ENCODE measurements at regions not wholly inside any gene's neighbourhood (a gene's known extent, or its start where the extent isn't known, plus 50 kb on each side); places are given as distances from the start of the nearest gene placed in this dataset.

DNA sequence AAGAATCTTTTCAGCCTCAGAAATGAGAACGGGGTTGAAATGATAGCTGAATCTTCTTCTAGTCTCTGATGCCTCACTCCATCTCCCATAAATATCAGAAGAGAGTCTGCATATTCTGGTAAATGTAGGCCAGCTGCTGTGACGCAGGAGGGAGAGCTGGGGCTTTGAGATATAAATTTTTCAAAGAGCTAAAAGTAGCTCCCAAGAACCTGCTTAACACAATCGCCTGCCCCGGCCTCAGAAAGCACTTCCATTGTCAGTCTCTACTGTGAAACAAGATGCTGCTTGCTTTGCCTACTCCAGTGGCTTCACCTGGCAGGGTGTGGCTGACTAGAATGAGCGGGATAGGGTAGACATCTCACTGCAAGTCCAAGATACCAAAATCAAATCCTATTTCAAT is 105.0 kb upstream of the CCDC150 start:
- no peaks in the 10 kb centered on the region for H3K27me3 Mint-ChIP-seq (ENCODE audit: low read depth)
- no peaks in the 10 kb centered on the region for H3K4me1 Mint-ChIP-seq
- no peak overlapping the region for H3K4me3 Mint-ChIP-seq
- peaks cover under 1% of the 10 kb centered on the region for H3K36me3 Mint-ChIP-seq (ENCODE audit: low read depth)
- DNase-seq (ENCODE audit: low read depth, low spot score): no peak
- H3K9me3 Mint-ChIP-seq: peaks cover 2% of the 10 kb centered on the region
- TF ChIP-seq, protein P1, sequence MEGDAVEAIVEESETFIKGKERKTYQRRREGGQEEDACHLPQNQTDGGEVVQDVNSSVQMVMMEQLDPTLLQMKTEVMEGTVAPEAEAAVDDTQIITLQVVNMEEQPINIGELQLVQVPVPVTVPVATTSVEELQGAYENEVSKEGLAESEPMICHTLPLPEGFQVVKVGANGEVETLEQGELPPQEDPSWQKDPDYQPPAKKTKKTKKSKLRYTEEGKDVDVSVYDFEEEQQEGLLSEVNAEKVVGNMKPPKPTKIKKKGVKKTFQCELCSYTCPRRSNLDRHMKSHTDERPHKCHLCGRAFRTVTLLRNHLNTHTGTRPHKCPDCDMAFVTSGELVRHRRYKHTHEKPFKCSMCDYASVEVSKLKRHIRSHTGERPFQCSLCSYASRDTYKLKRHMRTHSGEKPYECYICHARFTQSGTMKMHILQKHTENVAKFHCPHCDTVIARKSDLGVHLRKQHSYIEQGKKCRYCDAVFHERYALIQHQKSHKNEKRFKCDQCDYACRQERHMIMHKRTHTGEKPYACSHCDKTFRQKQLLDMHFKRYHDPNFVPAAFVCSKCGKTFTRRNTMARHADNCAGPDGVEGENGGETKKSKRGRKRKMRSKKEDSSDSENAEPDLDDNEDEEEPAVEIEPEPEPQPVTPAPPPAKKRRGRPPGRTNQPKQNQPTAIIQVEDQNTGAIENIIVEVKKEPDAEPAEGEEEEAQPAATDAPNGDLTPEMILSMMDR (conservative IDR thresholded peaks at IDR 0.05): no peak
- H3K27ac Mint-ChIP-seq (ENCODE audit: unreplicated experiment): no peak overlapping the region

DNA sequence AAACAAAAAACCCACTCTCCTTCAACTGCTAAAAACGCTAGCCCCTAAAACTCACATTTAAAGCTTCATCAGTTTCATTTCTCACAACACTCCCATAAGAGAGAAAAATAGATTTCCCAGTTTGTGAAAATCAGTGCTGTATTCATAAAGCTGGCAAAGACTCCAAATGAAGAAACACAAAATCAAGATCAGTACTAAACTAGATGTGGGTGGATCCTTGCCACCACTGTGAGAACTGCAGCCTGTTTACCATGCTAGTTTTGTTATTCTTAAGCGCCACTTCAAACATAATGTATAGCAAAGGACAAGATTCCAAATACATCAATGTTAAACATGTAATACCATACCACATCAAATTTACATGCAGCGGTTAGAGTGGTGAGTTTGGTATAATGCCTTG is 104.5 kb upstream of the CCDC150 start:
- Mint-ChIP-seq H3K27me3 (ENCODE audit: low read depth) (no peaks in the 10 kb centered on the region), H3K27ac (ENCODE audit: unreplicated experiment) (no peak overlapping the region)
- DNase-seq (ENCODE audit: low read depth, low spot score): no peak

DNA sequence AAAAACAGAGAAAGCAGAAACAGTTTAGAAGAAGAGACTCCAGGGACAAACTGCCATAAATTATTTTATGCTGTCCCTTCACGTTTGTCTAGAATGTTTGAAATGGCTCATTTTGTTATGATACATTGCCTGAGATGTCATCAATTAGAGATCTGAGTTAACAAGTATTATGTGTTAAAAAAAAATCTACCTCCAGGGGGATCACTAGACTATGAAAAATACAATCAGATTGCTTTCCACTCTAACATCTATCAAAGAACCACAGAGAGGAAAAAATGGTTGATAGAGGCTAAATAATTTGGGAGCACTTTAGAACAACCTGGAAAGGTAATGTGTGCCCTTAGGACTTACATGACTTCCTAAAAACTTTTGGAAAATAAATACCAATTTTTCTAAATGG is 103.8 kb upstream of the CCDC150 start:
- no peak overlapping the region for H3K27ac Mint-ChIP-seq (ENCODE audit: unreplicated experiment)
- H3K4me3 Mint-ChIP-seq: no peak overlapping the region
- no peaks in the 10 kb centered on the region for H3K4me1 Mint-ChIP-seq
- H3K36me3 Mint-ChIP-seq (ENCODE audit: low read depth): no peaks in the 10 kb centered on the region
- H3K9me3 Mint-ChIP-seq: peaks cover 2% of the 10 kb centered on the region
- H3K27me3 Mint-ChIP-seq (ENCODE audit: low read depth): no peaks in the 10 kb centered on the region
- DNase-seq (ENCODE audit: low read depth, low spot score): no peak
- TF ChIP-seq, protein P1 (conservative IDR thresholded peaks at IDR 0.05): no peak

More for the DNA sequence above, 104.5 kb upstream of the CCDC150 start:
- Mint-ChIP-seq H3K4me3 (no peak overlapping the region), H3K9me3 (peaks cover 2% of the 10 kb centered on the region), H3K36me3 (ENCODE audit: low read depth) (no peaks in the 10 kb centered on the region), H3K4me1 (no peaks in the 10 kb centered on the region)
- TF ChIP-seq, protein P1 (conservative IDR thresholded peaks at IDR 0.05): no peak

DNA sequence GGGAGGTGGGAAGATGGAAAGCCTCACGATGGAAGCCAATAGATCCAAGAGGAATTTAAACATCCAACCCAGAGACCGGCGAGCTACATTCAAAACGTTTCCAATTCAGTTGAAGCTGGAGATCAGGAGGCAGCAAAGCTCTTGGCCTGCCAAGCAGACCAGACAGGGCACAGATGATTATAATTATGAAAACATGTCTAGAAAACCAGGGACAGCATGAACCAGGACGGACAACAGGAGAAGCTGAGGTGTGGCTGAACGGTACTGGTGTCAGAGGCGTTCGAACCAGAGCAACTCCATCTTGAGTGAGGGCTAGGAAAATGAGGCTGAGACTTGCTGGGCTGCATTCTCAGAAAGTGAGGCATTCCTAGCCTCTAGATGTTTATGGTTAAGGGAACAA is 102.2 kb upstream of the CCDC150 start:
- H3K27ac Mint-ChIP-seq (ENCODE audit: unreplicated experiment): no peak overlapping the region
- TF ChIP-seq, protein P1 (conservative IDR thresholded peaks at IDR 0.05): no peak
- H3K27me3 Mint-ChIP-seq (ENCODE audit: low read depth): no peaks in the 10 kb centered on the region
- H3K4me1 Mint-ChIP-seq: no peaks in the 10 kb centered on the region
- H3K9me3 Mint-ChIP-seq: no peaks in the 10 kb centered on the region
- no peak overlapping the region for H3K4me3 Mint-ChIP-seq
- H3K36me3 Mint-ChIP-seq (ENCODE audit: low read depth): no peaks in the 10 kb centered on the region
- no peak for DNase-seq (ENCODE audit: low read depth, low spot score)

GRCh38 chr2:196538189-196538588 is 101.3 kb upstream of the CCDC150 start:
- Mint-ChIP-seq H3K4me1 (no peaks in the 10 kb centered on the region), H3K36me3 (ENCODE audit: low read depth) (no peaks in the 10 kb centered on the region), H3K4me3 (no peak overlapping the region), H3K9me3 (no peaks in the 10 kb centered on the region), H3K27me3 (ENCODE audit: low read depth) (no peaks in the 10 kb centered on the region), H3K27ac (ENCODE audit: unreplicated experiment) (no peak overlapping the region)
- no peak for DNase-seq (ENCODE audit: low read depth, low spot score)
- TF ChIP-seq, protein P1 (conservative IDR thresholded peaks at IDR 0.05): no peak

- no peaks in the 10 kb centered on the region for H3K27me3 Mint-ChIP-seq (ENCODE audit: low read depth)
- no peak overlapping the region for H3K27ac Mint-ChIP-seq (ENCODE audit: unreplicated experiment)
- H3K36me3 Mint-ChIP-seq (ENCODE audit: low read depth): no peaks in the 10 kb centered on the region
- H3K4me3 Mint-ChIP-seq: no peak overlapping the region
- TF ChIP-seq, protein P1 (conservative IDR thresholded peaks at IDR 0.05): no peak
- no peak for DNase-seq (ENCODE audit: low read depth, low spot score)
- no peaks in the 10 kb centered on the region for H3K4me1 Mint-ChIP-seq
- no peaks in the 10 kb centered on the region for H3K9me3 Mint-ChIP-seq
Measured at GRCh38 chr2:196538646-196539045, 100.9 kb upstream of the CCDC150 start.
